ENCODE measurements at regions not wholly inside any gene's neighbourhood (a gene's known extent, or its start where the extent isn't known, plus 50 kb on each side); places are given as distances from the start of the nearest gene placed in this dataset.
A peak's percentile ranks its signal among the peaks of the same experiment; 100 is the strongest.
"Not testable (repeated sequence)": the region's sequence is repeated elsewhere in the genome, so short reads cannot be mapped to it uniquely, and the experiment has no call there.

- DNase-seq (ENCODE audit: low spot score), result no peak
Measured at GRCh38 chr20:56769921-56770600, 141.0 kb downstream of the TFAP2C start.

- DNase-seq (ENCODE audit: low spot score), result no peak
Measured at GRCh38 chr20:56773749-56774148, 144.6 kb downstream of the TFAP2C start.

GRCh38 chr20:56774873-56775272, 145.8 kb downstream of the TFAP2C start:
- DNase-seq (ENCODE audit: low spot score), result no peak

- DNase-seq (ENCODE audit: low spot score), result no peak
Measured at GRCh38 chr20:56776345-56776744, 147.2 kb downstream of the TFAP2C start.

- peak; percentile 3 for DNase-seq (ENCODE audit: low spot score)
Measured at GRCh38 chr20:56778765-56779195, 149.7 kb downstream of the TFAP2C start.

GRCh38 chr20:56779452-56780143, 150.5 kb downstream of the TFAP2C start:
- no peak for DNase-seq (ENCODE audit: low spot score)

GRCh38 chr20:56780266-56780665, 151.2 kb downstream of the TFAP2C start:
- DNase-seq (ENCODE audit: low spot score), result no peak

- DNase-seq (ENCODE audit: low spot score), result no peak
Measured at GRCh38 chr20:56781108-56781739, 152.1 kb downstream of the TFAP2C start.

GRCh38 chr20:56781987-56782560, 153.0 kb downstream of the TFAP2C start:
- DNase-seq (ENCODE audit: low spot score), result not testable (repeated sequence)

GRCh38 chr20:56782814-56783213, 153.7 kb downstream of the TFAP2C start:
- not testable (repeated sequence) for DNase-seq (ENCODE audit: low spot score)

- no peak for DNase-seq (ENCODE audit: low spot score)
Measured at GRCh38 chr20:56783826-56784225, 154.7 kb downstream of the TFAP2C start.

GRCh38 chr20:56786503-56786902, 157.4 kb downstream of the TFAP2C start:
- DNase-seq (ENCODE audit: low spot score), result no peak

GRCh38 chr20:56788041-56788670, 159.1 kb downstream of the TFAP2C start:
- peak; percentile 95 for DNase-seq (ENCODE audit: low spot score)

GRCh38 chr20:56788671-56789610, 159.8 kb downstream of the TFAP2C start:
- peak; percentile 22 for DNase-seq (ENCODE audit: low spot score)

GRCh38 chr20:56793916-56794315, 164.8 kb downstream of the TFAP2C start:
- no peak for DNase-seq (ENCODE audit: low spot score)

GRCh38 chr20:56795492-56795891, 166.4 kb downstream of the TFAP2C start:
- DNase-seq (ENCODE audit: low spot score), result no peak

- no peak for DNase-seq (ENCODE audit: low spot score)
Measured at GRCh38 chr20:56796345-56796744, 167.2 kb downstream of the TFAP2C start.

GRCh38 chr20:56797023-56797422, 167.9 kb downstream of the TFAP2C start:
- DNase-seq (ENCODE audit: low spot score), result no peak

- no peak for DNase-seq (ENCODE audit: low spot score)
Measured at GRCh38 chr20:56798634-56799033, 169.5 kb downstream of the TFAP2C start.

- no peak for DNase-seq (ENCODE audit: low spot score)
Measured at GRCh38 chr20:56799187-56799586, 170.1 kb downstream of the TFAP2C start.

- no peak for DNase-seq (ENCODE audit: low spot score)
Measured at GRCh38 chr20:56800088-56800487, 171.0 kb downstream of the TFAP2C start.
